GM12878 (cell line): ENCODE measurements at regions not wholly inside any gene's neighbourhood (a gene's known extent, or its start where the extent isn't known, plus 50 kb on each side); places are given as distances from the start of the nearest gene placed in this dataset.
A peak's percentile ranks its signal among the peaks of the same experiment; 100 is the strongest.

Source experiments
- CTCF ChIP-seq, 3 experiments: IDR thresholded peaks in 2 of 3; conservative IDR thresholded peaks in 1 of 3; 2 replicates each; pipeline ENCODE4 v1.5.1; 2011; ENCODE audit warnings: low read depth in 3 of 3, low read length in 3 of 3, mild to moderate bottlenecking in 3 of 3, control low read depth in 2 of 3, moderate library complexity in 2 of 3, inconsistent platforms in 1 of 3, mixed read lengths in 1 of 3; ENCODE audit not compliant: control insufficient read depth in 2 of 3, insufficient read depth in 1 of 3; ENCODE audit errors: extremely low read depth in 1 of 3
- EGR1 ChIP-seq, 2 experiments: IDR thresholded peaks; 1 replicate in 1 of 2; 2 replicates in 1 of 2; pipeline ENCODE4 v1.6.1; 2011 to 2012; ENCODE audit warnings: low read depth in 2 of 2, low read length in 2 of 2, borderline replicate concordance in 1 of 2, mild to moderate bottlenecking in 1 of 2, moderate library complexity in 1 of 2
- EP300 ChIP-seq, 2 experiments: fragments of 150-350 bp in 1 of 2; IDR thresholded peaks; 2 replicates each; pipeline ENCODE4 v1.6.1; 2011 to 2012; ENCODE audit warnings: low read depth in 2 of 2, low read length in 2 of 2, borderline replicate concordance in 1 of 2, improper control_type of control experiment in 1 of 2, inconsistent platforms in 1 of 2; ENCODE audit not compliant: control insufficient read depth in 1 of 2
- HCFC1 ChIP-seq: fragments of 150-350 bp; IDR thresholded peaks from 2 replicates; pipeline ENCODE4 v1.6.1; 2014; ENCODE audit warnings: low read length
- HDAC6 ChIP-seq: fragments of 200-600 bp; sonication (generic); IDR thresholded peaks from one replicate; pipeline ENCODE4 v1.8.0; 2017; ENCODE audit warnings: antibody characterized with exemption; ENCODE audit not compliant: unreplicated experiment
- POLR2AphosphoS5 ChIP-seq: IDR thresholded peaks from 2 replicates; pipeline ENCODE4 v1.6.1; 2011; ENCODE audit warnings: mild to moderate bottlenecking, low read length, inconsistent platforms
- RELB ChIP-seq: fragments of 450-650 bp; IDR thresholded peaks from 2 replicates; pipeline ENCODE4 v1.6.1; 2017; ENCODE audit warnings: low read depth, mild to moderate bottlenecking, moderate library complexity
- REST ChIP-seq: IDR thresholded peaks from 2 replicates; pipeline ENCODE4 v1.6.1; 2012; ENCODE audit warnings: mild to moderate bottlenecking, low read depth, low read length
- SMC3 ChIP-seq: IDR thresholded peaks from 2 replicates; pipeline ENCODE4 v1.6.1; 2011; ENCODE audit warnings: low read length, improper control_type of control experiment, borderline replicate concordance
- ZBED1 ChIP-seq: IDR thresholded peaks from 2 replicates; pipeline ENCODE4 v1.6.1; 2016; ENCODE audit warnings: borderline replicate concordance

GRCh38 chr14:106879241-106879640 is 1352.9 kb downstream of the TMEM121 start:
- TF ChIP-seq HCFC1 (no peak), EGR1 (IDR thresholded peaks at IDR 0.05; ENCODE audit: borderline replicate concordance in 1 of 2, low read depth in 2 of 2, low read length in 2 of 2) (no peak), POLR2AphosphoS5 (no peak), CTCF (IDR thresholded peaks at IDR 0.05 in 2 of 3, conservative IDR thresholded peaks at IDR 0.05 in 1 of 3; ENCODE audit: control insufficient read depth in 2 of 3, extremely low read depth in 1 of 3, insufficient read depth in 1 of 3, low read depth in 3 of 3, low read length in 3 of 3) (peak; percentile 83 to 95 (median 93)), ZBED1 (no peak), SMC3 (peak; percentile 53; the same call in 1 of the 2 replicates), RELB (no peak), EP300 (IDR thresholded peaks at IDR 0.05; ENCODE audit: borderline replicate concordance in 1 of 2, control insufficient read depth in 1 of 2, low read depth in 2 of 2, low read length in 2 of 2) (no peak), HDAC6 (no peak), REST (no peak)
